HepG2 (cell line): ENCODE measurements at regions not wholly inside any gene's neighbourhood (a gene's known extent, or its start where the extent isn't known, plus 50 kb on each side); places are given as distances from the start of the nearest gene placed in this dataset.
A peak's percentile ranks its signal among the peaks of the same experiment; 100 is the strongest.
"Not testable (repeated sequence)": the region's sequence is repeated elsewhere in the genome, so short reads cannot be mapped to it uniquely, and the experiment has no call there.

Experiments used
- CEBPB ChIP-seq: IDR thresholded peaks from 2 replicates; pipeline ENCODE4 v1.6.1; 2011; ENCODE audit warnings: low read depth, low read length, improper control_type of control experiment, borderline replicate concordance
- FOXJ3 ChIP-seq: sonication (generic); formaldehyde crosslinking; IDR thresholded peaks from 2 replicates; pipeline ENCODE4 v1.4.0; 2020; ENCODE audit warnings: missing genetic modification reagents, mild to moderate bottlenecking, borderline replicate concordance
- HHEX ChIP-seq: IDR thresholded peaks from 2 replicates; pipeline ENCODE4 v1.6.1; 2016; ENCODE audit warnings: control low read depth
- HNF4G ChIP-seq, 2 experiments: sonication (generic) in 1 of 2; formaldehyde crosslinking in 1 of 2; IDR thresholded peaks; 2 replicates each; pipeline versions ENCODE4 v1.4.0 to v1.6.1; 2011 to 2020; ENCODE audit warnings: borderline replicate concordance in 2 of 2, low read depth in 2 of 2, mild to moderate bottlenecking in 2 of 2, low read length in 1 of 2, missing genetic modification reagents in 1 of 2, moderate library complexity in 1 of 2
- KLF9 ChIP-seq: IDR thresholded peaks from 2 replicates; pipeline ENCODE4 v1.6.1; 2016; ENCODE audit warnings: low read depth
- NCOA1 ChIP-seq: sonication (generic); formaldehyde crosslinking; IDR thresholded peaks from 2 replicates; pipeline ENCODE4 v1.9.0; 2021; ENCODE audit warnings: missing genetic modification reagents
- RARA ChIP-seq: IDR thresholded peaks from 2 replicates; pipeline ENCODE4 v1.6.1; 2016; ENCODE audit warnings: missing genetic modification reagents, missing compliant biosample characterization
- RBFOX2 ChIP-seq: fragments of 200-400 bp; formaldehyde crosslinking; IDR thresholded peaks from 2 replicates; pipeline ENCODE4 v1.6.1; 2017; ENCODE audit warnings: low read depth, mild to moderate bottlenecking, low read length
- RCOR2 ChIP-seq: IDR thresholded peaks from 2 replicates; pipeline ENCODE4 v1.6.1; 2016; ENCODE audit warnings: missing biosample characterization, missing genetic modification reagents
- RERE ChIP-seq: IDR thresholded peaks from 2 replicates; pipeline ENCODE4 v1.6.1; 2016; ENCODE audit warnings: low read depth, missing genetic modification reagents, missing compliant biosample characterization
- RXRB ChIP-seq: IDR thresholded peaks from 2 replicates; pipeline ENCODE4 v1.6.1; 2016; ENCODE audit warnings: borderline replicate concordance, missing genetic modification reagents, missing compliant biosample characterization
- SALL1 ChIP-seq: sonication (generic); formaldehyde crosslinking; IDR thresholded peaks from 2 replicates; pipeline ENCODE4 v1.8.0; 2022; ENCODE audit warnings: mild to moderate bottlenecking, missing genetic modification reagents
- SAP130 ChIP-seq: IDR thresholded peaks from 2 replicates; pipeline ENCODE4 v1.6.1; 2016; ENCODE audit warnings: low read depth
- SOX6 ChIP-seq, 2 experiments: fragments of 450-650 bp in 1 of 2; sonication (generic) in 1 of 2; formaldehyde crosslinking in 1 of 2; IDR thresholded peaks; 2 replicates each; pipeline versions ENCODE4 v1.4.0 to v1.6.1; 2017 to 2020; ENCODE audit warnings: antibody characterized with exemption in 1 of 2, mild to moderate bottlenecking in 1 of 2, missing genetic modification reagents in 1 of 2
- YEATS2 ChIP-seq: sonication (generic); formaldehyde crosslinking; IDR thresholded peaks from 2 replicates; pipeline ENCODE4 v1.4.0; 2020; ENCODE audit warnings: missing genetic modification reagents, borderline replicate concordance
- ZGPAT ChIP-seq: IDR thresholded peaks from 2 replicates; pipeline ENCODE4 v1.6.1; 2016; ENCODE audit warnings: mild to moderate bottlenecking
- ZNF644 ChIP-seq: IDR thresholded peaks from 2 replicates; pipeline ENCODE4 v1.6.1; 2016; ENCODE audit warnings: low read depth
- TF ChIP-seq, protein P1 (sequence below): IDR thresholded peaks from 2 replicates; pipeline ENCODE4 v1.6.1; 2016; ENCODE audit warnings: low read depth, borderline replicate concordance

GRCh38 chr7:32668387-32669097 lies 173.3 kb downstream of the AVL9 start (continued):
- peak; percentile 70; the same call in 1 of the 2 replicates for TF ChIP-seq SALL1 (CRISPR knock-in tag)
- peak; percentile 74 for TF ChIP-seq RBFOX2
- peak; percentile 65; the same call in 1 of the 2 replicates for TF ChIP-seq ZNF644 (CRISPR knock-in tag)
- TF ChIP-seq SAP130: 0 out of 2 replicates have a peak, but pooled peaks have one; percentile 35
- peak; percentile 68; the same call in 1 of the 2 replicates for TF ChIP-seq RCOR2 (CRISPR knock-in tag)
- peak; percentile 23; the same call in 1 of the 2 replicates for TF ChIP-seq YEATS2 (CRISPR knock-in tag)
- TF ChIP-seq SOX6 (IDR thresholded peaks at IDR 0.05): not testable (repeated sequence)
- peak; percentile 91 for TF ChIP-seq SOX6 (CRISPR knock-in tag; IDR thresholded peaks at IDR 0.05)
- peak; percentile 47; the same call in 1 of the 2 replicates for TF ChIP-seq CEBPB
- TF ChIP-seq RARA: peak; percentile 93
- TF ChIP-seq ZGPAT (CRISPR knock-in tag): peak; percentile 44; the same call in 1 of the 2 replicates
- peak; percentile 87 for TF ChIP-seq HNF4G (IDR thresholded peaks at IDR 0.05; ENCODE audit: borderline replicate concordance, low read depth, low read length)
- TF ChIP-seq HNF4G (CRISPR knock-in tag; IDR thresholded peaks at IDR 0.05; ENCODE audit: borderline replicate concordance, low read depth): 0 out of 2 replicates have a peak, but pooled peaks have one; percentile 33
- peak; percentile 82 for TF ChIP-seq RXRB
- TF ChIP-seq HHEX (CRISPR knock-in tag): peak; percentile 56; the same call in 1 of the 2 replicates
- peak; percentile 81 for TF ChIP-seq FOXJ3 (CRISPR knock-in tag)
- peak; percentile 61; the same call in 1 of the 2 replicates for TF ChIP-seq RERE (CRISPR knock-in tag)
- 0 out of 2 replicates have a peak, but pooled peaks have one; percentile 12 for TF ChIP-seq KLF9 (CRISPR knock-in tag)
- TF ChIP-seq, protein P1, sequence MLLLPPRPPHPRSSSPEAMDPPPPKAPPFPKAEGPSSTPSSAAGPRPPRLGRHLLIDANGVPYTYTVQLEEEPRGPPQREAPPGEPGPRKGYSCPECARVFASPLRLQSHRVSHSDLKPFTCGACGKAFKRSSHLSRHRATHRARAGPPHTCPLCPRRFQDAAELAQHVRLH (CRISPR knock-in tag): 0 out of 2 replicates have a peak, but pooled peaks have one; percentile 39
- TF ChIP-seq NCOA1 (CRISPR knock-in tag): 0 out of 2 replicates have a peak, but pooled peaks have one; percentile 39
- TF ChIP-seq, all 625 proteins: peak for 121; not testable (repeated sequence) for 504
